ENCODE measurements at regions not wholly inside any gene's neighbourhood (a gene's known extent, or its start where the extent isn't known, plus 50 kb on each side); places are given as distances from the start of the nearest gene placed in this dataset.
A peak's percentile ranks its signal among the peaks of the same experiment; 100 is the strongest.
"Not testable (repeated sequence)": the region's sequence is repeated elsewhere in the genome, so short reads cannot be mapped to it uniquely, and the experiment has no call there.

- Histone ChIP-seq H3K4me3 (no peak overlapping the region), H3K27ac (no peak overlapping the region)
Measured at GRCh38 chr3:43236008-43236407, 50.3 kb upstream of the SNRK start.

DNA sequence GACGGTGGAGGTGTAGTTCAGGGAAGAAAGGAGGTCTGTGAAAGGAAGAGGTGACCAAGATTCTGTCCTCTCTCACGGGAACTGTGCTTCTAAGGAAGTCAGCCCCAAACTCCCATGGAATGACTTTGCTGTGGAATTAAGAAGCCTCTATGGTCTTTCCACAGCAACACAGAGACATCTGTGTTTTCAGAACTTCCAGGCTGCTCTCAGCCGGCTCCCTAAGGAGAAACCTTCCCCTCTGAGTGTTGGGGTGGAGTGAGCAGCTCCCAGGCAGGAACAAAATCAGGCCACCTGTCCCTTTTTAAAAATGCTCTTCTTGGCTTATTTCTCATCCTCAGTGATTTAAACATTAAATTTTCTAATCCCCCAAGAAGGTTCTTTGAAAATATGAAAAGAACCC is 53.3 kb upstream of the SNRK start:
- Histone ChIP-seq H3K4me3 (no peak overlapping the region), H3K27ac (no peak overlapping the region)

- H3K27ac ChIP-seq = peak overlapping the region in 2 of 21 experiments; percentile 26 to 35
- H3K4me3 ChIP-seq = no peak overlapping the region
Measured at GRCh38 chr3:43231276-43232000, 54.9 kb upstream of the SNRK start.

DNA sequence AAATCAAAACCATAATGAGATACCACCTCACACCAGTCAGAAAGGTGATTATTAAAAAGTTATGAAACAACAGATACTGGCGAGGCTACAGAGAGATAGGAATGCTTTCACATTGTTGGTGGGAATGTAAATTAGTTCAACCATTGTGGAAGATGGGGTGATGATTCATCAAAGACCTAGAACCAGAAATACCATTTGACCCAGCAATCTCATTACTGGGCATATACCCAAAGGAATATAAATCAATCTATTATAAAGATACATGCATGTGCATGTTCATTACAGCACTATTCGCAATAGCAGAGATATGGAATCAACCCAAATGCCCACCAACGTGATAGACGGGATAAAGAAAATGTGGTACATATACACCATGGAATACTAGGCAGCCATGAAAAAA is 56.5 kb upstream of the SNRK start:
- H3K27ac ChIP-seq, H3K4me3 ChIP-seq: not testable (repeated sequence)

DNA sequence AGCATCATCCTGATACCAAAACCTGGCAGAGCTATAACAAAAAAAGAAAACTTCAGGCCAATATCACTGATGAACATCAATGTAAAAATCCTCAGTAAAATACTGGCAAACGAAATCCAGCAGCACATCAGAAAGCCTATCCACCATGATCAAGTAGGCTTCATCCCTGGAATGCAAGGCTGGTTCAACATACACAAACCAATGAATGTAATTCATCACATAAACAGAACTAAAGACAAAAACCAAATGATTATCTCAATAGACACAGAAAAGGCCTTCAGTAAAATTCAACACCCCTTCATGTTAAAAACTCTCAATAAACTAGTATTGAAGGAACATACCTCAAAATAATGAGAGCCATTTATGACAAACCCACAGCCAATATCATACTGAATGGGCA is 58.7 kb upstream of the SNRK start:
- not testable (repeated sequence) for H3K27ac ChIP-seq, H3K4me3 ChIP-seq

DNA sequence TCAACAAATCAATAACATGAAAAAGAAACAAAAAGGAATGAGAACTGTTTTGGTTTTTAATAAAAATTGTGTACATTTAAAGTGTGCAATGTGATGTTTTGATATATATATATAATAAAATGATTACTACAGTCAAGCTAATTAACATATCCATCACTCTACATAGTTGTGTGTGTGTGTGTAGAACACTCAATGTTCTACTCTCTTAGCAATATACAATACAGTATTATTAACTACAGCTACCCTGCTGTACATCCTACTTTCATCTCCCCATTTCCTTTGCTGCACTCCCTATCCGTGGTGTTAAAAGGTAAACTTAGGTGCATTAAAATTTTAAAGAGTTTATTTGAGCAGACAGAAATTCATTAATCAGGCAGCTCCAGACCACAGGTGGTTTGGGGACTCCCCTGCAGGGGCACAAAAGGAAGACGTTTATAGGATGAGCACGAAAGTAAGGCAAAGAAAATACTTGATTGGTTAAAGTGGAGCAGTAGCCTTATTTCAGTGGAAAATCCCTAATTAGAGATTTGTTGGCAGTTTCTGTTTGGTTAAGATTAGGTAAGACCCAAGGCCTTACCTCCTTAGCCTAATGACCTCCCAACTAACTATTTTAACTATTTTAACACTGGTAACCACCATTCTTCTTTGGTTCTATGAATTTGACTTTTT is 61.8 kb upstream of the SNRK start:
- Histone ChIP-seq H3K27ac (no peak overlapping the region), H3K4me3 (no peak overlapping the region)

DNA sequence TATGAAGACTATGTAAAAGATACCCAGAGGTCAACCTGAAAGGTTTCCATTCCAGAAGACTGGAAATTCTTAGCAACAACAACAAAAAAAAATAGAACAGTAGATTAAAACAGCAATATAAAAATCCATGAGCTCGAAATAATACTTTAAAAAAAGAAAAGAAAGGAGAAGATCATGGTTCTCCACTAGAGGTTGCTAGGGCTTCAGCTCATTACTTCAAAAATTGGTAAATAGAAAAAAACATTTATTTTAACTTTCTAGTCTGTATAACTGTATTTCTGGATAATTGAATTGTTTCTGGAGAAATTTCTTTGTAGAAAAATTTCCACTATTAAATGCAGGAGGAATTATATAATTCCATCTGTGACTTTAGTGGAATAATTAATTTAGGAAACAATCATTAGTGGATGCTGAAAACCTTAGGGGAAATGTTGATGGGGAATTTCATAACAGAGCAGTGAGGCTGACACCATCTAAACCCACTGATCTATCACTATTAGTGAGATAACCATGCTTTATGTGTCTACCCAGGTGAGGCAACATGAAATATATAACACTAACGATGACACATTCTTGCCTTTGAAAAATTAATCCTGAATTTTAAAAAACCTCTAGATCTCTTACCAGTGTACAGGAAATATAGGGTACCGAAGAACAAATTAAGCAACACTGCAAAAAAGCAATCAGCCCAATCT is 62.5 kb upstream of the SNRK start:
- no peak overlapping the region for H3K4me3 ChIP-seq
- no peak overlapping the region for H3K27ac ChIP-seq

DNA sequence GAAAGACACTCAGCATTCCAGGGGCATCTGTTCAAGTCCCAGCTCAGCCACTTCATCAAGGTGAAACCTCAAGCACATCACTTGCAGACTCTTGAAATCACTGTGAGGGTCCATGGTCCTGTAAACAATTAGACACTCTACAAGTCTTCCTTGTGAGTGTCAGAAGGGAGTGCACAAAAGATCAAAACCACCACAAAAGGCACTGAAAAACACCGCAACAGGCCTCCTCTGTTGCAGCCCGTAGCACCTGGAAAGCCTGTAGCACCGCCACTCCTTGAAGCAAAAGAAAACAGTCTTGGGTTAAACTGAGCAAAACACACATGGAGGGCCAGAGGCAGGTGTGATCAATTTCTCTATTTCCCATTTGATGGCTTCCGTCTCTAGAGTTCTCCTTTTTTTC is 63.8 kb upstream of the SNRK start:
- Histone ChIP-seq H3K4me3 (no peak overlapping the region), H3K27ac (no peak overlapping the region)

GRCh38 chr3:43221076-43221475 is 65.3 kb upstream of the SNRK start:
- H3K27ac ChIP-seq = no peak overlapping the region
- no peak overlapping the region for H3K4me3 ChIP-seq

GRCh38 chr3:43219616-43220015 is 66.7 kb upstream of the SNRK start:
- no peak overlapping the region for H3K27ac ChIP-seq

GRCh38 chr3:43218921-43219320 is 67.4 kb upstream of the SNRK start:
- Histone ChIP-seq H3K4me3 (no peak overlapping the region), H3K27ac (no peak overlapping the region)

More at GRCh38 chr3:43219616-43220015, 66.7 kb upstream of the SNRK start:
- H3K4me3 ChIP-seq = no peak overlapping the region

DNA sequence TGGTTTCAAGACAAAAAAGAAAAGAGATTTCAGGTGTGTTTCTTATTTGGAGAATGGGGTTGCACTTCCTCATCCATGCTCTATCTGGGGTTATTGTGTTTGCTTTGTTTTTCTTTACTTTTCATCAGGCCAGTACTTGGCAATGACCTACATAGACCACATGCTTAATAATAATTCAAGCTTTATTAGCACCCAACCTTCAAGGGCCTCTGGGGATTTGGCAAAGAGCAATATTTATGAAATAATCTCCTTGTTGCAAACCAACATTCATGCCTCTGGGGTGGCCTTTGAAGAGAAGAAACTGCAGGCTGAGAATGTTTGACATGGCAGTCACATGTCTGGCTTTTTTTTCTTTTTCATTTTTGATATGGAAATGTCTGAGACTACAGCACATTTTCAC is 68.2 kb upstream of the SNRK start:
- H3K4me3 ChIP-seq = no peak overlapping the region
- no peak overlapping the region for H3K27ac ChIP-seq

DNA sequence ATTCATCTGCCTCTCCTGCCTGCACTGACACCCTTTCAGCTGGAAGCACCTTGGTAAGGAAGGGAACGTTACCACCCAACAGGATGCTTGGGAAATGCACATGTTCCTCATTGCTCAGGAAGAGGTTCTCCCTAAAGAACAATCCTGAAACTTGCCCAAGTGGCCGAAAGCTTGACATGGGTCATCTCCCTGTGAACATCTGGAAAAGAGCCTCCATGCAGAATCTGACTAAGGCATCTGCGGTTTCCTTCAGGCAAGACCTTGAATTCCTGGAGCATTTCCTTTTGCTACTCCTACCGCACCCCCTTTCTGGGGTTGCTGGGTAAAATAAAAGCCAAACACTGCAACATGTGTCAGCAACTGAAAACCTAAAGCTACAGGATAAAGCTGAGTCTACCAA is 68.7 kb upstream of the SNRK start:
- H3K27ac ChIP-seq = no peak overlapping the region
- no peak overlapping the region for H3K4me3 ChIP-seq

DNA sequence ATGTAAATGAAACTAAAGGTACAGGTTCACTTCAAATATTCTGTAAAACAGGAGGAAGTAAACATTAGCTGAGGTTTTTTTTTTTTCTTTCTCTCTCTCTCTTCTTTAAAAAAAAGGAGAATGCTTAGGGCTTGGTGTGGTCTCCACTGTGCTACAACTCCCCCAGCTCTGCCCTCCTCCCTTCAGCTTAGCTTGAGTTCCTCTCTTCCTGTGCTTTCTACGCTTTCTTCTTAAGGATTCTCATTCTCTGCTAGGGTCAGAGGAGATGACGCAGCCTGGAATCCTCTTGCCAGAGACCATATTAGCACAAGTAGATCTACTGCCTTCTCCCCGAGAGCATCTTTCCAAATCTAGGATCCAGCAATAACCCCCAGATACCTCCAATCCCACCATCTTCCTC is 69.1 kb upstream of the SNRK start:
- H3K27ac ChIP-seq = no peak overlapping the region
- no peak overlapping the region for H3K4me3 ChIP-seq

- H3K27ac ChIP-seq = peak overlapping the region in 2 of 21 experiments; percentile 9 to 25
- H3K4me3 ChIP-seq = no peak overlapping the region
Measured at GRCh38 chr3:43215663-43216275, 70.6 kb upstream of the SNRK start.

GRCh38 chr3:43215138-43215537 is 71.2 kb upstream of the SNRK start:
- Histone ChIP-seq H3K4me3 (no peak overlapping the region), H3K27ac (peak overlapping the region in 2 of 21 experiments; percentile 20 to 72)

DNA sequence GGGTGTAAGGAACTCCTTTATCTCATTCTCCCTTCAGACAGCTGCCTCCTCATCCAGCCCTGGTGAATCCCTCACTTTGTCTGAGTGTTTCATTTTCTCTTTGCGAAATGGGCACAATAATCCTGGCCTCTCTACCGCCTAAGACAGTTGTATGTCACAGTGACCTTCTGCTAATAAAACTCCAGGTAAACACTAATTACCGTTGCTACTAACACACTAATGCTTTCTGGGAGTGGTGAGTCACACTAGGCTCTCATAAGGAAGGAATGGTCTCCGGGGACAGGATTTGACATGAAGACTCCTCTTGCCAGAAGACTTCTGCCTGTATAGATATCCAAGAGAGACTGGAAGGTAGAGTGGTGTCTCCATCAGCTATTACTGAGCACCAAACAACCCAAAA is 71.7 kb upstream of the SNRK start:
- no peak overlapping the region for H3K4me3 ChIP-seq
- H3K27ac ChIP-seq = peak overlapping the region in 3 of 21 experiments; percentile 18 to 72 (median 20)

- Histone ChIP-seq H3K4me3 (no peak overlapping the region), H3K27ac (peak overlapping the region in 1 of 21 experiments; percentile 72)
Measured at GRCh38 chr3:43213631-43214030, 72.7 kb upstream of the SNRK start.

DNA sequence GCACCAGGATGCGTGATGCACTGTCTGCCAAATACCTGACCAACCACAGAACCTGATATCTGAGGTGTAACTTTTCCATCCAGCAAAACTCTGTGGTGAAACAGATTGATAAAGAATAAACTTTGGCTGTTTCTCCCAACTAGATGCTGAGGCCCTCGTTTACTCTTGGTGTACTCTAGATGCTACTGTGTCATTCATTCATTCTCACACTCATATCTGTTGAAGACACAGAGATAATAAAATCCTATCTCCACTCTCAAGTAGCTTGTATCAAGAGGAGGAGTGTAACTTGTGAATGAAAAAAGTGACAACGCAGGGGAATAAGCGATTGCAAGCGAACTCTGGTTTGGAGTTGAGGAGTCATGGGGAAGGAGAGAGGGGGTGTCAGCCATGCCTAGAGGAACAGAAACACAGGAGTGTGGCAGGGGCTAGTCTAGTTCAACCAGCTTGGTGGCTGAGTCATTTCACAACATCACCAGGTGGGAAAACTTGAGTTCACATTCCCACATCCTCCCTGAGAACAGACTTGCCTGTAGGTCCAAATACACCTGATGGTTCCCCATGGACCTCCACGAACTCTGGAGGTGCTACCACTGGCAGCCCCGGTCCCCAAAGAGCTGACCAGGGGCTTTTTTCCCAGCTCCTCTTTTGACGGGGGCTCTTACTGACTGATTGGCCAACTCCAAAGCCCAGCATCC is 73.3 kb upstream of the SNRK start:
- H3K27ac ChIP-seq = no peak overlapping the region
- no peak overlapping the region for H3K4me3 ChIP-seq

DNA sequence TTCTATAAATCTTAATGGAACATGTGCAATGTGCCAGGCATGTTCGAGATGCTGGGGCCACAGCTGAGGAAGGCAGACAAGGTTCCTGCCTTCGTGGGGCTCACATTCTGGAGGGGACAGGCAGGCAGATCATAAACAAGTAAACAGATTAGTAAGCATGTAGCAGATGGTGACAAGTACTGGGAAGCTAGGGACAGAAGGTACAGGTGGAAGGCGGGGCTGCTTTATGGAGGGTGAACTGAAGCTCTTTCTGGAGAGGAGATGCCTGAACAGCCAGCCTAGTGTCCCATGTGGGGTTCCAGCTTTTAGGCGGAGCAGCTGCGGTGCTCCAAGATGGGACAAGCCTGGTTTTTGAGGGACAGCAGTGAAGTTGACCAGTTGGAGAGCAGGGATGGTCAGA is 74.7 kb upstream of the SNRK start:
- H3K27ac ChIP-seq = no peak overlapping the region

More for the DNA sequence above, 74.7 kb upstream of the SNRK start:
- no peak overlapping the region for H3K4me3 ChIP-seq
